Tibial nerve (tissue), 3 donors: ENCODE measurements at regions not wholly inside any gene's neighbourhood (a gene's known extent, or its start where the extent isn't known, plus 50 kb on each side); places are given as distances from the start of the nearest gene placed in this dataset.

Source experiments
- CTCF ChIP-seq, 5 experiments: fragments of 200-600 bp in 3 of 5; fragments of 450-650 bp in 2 of 5; sonication (generic) in 3 of 5; IDR thresholded peaks; one replicate each; pipeline ENCODE4 v1.5.1; 2016 to 2019; ENCODE audit warnings: antibody characterized with exemption in 5 of 5, mild to moderate bottlenecking in 3 of 5, moderate library complexity in 2 of 5
- POLR2A ChIP-seq, 2 donors: fragments of 450-650 bp; IDR thresholded peaks; one replicate each; pipeline ENCODE4 v1.6.1; 2017; ENCODE audit warnings: antibody characterized with exemption in 2 of 2, mild to moderate bottlenecking in 2 of 2, moderate library complexity in 2 of 2

GRCh38 chr2:106972782-106973181 is 86.8 kb upstream of the ST6GAL2 start:
- TF ChIP-seq CTCF (IDR thresholded peaks at IDR 0.05) (no peak), POLR2A (IDR thresholded peaks at IDR 0.05) (no peak)
